Stimulated activated CD4-positive, alpha-beta T cell treated with anti-CD3 and anti-CD28 coated beads, Interleukin-12 subunit alpha, Interleukin-12 subunit beta, amount 100 ng/mL, for 4 hours (primary cell): ENCODE measurements at regions not wholly inside any gene's neighbourhood (a gene's known extent, or its start where the extent isn't known, plus 50 kb on each side); places are given as distances from the start of the nearest gene placed in this dataset.

ENCODE experiments used
- DNase-seq: peaks from one replicate; pipeline ENCODE4 v3.0.0-alpha.2; 2020

DNA sequence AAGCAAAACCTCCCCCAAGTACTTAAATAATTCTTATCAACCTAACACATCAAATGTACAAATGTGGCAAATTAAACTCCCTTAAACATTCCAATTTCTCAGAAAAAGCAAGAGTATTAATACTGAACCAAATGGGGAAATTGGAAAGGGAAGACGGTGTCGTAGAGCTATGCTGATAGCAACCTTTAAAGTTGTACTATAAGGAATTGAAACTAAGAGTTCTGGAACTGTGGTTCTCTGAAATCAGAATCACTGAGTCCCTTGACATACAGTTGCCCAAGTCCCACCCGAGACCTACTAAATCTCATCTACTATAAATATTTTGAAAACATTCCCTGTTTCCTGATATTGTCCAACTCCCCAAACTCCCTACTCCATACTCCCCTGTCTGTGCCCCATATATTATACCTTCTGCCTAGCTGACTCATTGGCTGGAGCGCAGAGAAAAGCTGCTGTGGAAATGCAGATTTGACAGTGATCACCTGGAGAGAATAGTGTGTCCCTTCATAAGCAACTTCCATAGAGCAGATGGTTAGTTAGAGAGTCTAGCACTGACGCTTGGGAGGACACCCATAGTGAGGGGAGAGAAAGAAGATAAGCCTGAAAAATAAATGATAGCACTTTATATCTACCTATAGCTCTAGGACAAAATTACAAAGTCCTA lies 51.4 kb upstream of the ITM2B start:
- no peak for DNase-seq

DNA sequence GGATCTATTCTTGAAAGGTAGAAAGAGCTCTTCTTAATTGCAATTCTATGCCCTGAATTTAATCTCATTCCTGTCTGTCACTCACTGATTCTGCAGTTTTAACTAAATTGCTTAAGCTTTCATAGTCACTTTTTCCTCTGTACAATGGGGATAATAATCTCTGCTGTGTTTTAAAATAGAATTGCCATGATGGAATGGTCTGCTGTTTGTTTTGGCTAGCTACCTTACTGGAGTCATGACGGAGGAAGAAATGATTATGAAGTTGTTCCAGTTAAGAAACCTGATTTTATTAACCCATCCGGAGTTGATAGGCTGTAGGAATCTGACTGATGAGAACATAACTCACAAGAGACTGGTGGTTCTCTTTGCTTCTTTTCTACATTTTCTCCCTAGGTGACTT lies 54.9 kb upstream of the ITM2B start:
- no peak for DNase-seq

- no peak for DNase-seq
Measured at GRCh38 chr13:48176781-48177180, 56.2 kb upstream of the ITM2B start.

- DNase-seq = no peak
Measured at GRCh38 chr13:48175185-48175584, 57.8 kb upstream of the ITM2B start.

DNA sequence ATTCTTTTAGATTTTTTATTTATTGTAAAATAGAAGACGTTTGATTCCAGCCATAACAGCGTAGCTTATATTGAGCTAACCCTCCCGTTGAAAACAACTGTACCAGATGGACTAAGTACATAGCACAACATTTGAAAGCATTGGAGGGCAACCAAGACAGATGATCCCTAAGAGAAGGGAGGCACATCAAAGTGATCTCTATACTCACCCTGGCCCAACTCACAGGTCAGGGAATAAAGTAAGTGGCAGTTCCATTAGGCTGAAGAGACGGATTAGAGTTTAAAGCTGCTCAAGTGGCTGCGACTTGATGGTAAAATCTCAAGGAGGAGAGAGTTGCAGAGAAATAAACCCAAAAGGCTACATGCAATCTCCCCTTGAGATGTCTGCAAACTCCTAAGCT lies 65.1 kb upstream of the ITM2B start:
- DNase-seq = no peak

GRCh38 chr13:48165727-48166126 lies 67.3 kb upstream of the ITM2B start:
- no peak for DNase-seq

GRCh38 chr13:48165063-48165462 lies 67.9 kb upstream of the ITM2B start:
- no peak for DNase-seq

DNA sequence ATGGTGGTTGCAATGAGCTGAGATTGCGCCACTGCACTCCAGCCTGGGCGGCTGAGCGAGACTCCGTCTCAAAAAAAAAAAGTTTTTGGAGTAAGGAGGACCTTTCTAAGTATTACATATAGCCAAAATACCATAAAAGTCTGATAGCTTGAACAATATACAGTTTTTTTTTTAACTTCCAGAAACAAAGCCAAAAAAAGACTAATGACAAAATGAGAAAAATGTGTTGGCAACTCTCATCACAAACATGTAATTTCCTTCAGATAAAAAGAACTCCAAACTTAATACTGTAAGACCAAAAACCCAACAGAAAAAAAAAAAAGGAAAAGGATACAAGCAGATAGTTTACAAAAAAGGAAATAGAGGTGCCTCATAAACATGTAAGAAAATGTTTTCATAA lies 68.2 kb upstream of the MED4 start:
- DNase-seq = no peak

DNA sequence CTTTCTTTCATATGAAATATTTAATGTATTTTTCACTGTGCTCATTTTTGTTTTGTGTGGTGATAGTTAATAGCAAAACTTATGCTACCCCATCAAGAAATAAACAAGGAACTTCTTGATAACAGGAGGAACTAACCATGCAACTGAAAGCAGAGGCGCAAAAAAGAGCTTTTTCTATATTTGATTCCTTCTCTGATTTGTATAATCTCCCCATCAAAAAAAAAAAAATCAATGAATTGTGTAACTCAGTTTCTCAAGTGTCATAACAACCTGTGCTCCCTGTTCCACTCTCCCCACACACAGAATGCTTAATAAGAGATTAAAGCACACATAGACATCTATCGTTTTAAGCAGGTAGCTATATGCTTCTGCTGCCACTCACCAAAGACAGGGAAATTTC lies 67.3 kb upstream of the MED4 start:
- DNase-seq = no peak

DNA sequence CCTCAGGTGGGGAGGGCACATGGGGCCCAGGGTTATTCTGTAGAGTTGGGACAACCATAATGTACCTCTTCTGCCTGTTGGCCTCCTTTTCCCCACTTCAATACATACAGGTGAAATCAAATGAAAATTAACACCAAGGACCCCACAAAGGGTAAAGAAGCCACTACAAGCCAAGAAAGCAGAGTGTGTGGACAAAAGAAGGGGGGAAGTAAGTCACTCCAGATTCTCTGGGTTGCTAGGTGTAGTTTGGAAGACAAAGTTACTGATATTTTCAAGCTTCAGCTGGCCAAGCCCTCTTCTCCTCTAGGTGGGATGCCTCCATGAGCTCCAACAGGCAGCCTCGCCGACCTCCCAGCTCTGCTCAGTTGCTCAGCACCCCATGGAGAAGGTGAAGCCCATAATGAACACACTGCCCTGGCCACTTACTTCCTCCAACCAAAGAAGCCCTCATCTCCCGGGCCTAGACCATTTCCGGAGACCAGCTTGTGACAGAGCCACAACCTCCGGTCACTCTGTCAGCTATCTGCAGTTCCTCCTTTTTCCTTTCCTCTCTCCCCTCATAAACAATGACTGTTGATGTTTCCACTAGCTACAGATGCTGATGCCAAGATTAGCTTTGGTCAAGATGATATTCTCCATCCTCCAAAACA lies 66.8 kb upstream of the MED4 start:
- no peak for DNase-seq

DNA sequence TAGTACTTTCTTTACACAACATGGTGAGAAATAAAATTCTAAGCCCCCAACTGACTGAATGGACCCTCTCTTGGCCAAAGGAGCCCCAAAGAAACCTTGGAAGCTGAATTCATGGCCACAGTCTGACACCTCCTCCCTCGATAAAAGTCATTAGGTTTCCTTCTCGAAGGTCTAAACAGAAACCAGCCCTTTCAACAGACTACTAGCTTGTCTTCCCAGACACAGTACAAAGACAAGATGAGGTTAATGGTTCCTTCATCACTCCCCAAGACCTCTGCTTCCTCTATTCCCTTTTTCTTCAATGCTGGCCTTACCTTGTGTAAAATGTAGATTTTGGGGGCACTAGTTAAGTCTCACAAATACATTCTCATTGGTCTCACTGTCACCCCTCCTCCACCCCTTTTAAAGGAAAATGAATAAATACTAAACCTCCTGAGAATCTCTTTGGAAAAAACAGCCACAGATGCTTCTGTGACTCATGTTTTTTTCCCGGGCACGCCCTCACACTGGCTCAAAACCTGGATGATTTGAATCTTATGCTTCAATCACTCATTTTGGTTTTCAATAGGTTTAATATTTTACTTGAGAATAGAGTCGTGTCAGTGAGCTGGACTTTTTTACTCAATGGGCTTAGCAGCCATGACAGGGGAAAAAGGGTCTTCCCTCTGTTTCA lies 65.8 kb upstream of the MED4 start:
- no peak for DNase-seq

- DNase-seq = no peak
Measured at GRCh38 chr13:48159826-48160225, 64.9 kb upstream of the MED4 start.

GRCh38 chr13:48159401-48159800 lies 64.5 kb upstream of the MED4 start:
- DNase-seq = no peak

- no peak for DNase-seq
Measured at GRCh38 chr13:48158915-48159314, 64.0 kb upstream of the MED4 start.

- DNase-seq = no peak
Measured at GRCh38 chr13:48158290-48158689, 63.4 kb upstream of the MED4 start.

- peak; percentile 53 for DNase-seq
Measured at GRCh38 chr13:48156466-48156865, 61.6 kb upstream of the MED4 start.

DNA sequence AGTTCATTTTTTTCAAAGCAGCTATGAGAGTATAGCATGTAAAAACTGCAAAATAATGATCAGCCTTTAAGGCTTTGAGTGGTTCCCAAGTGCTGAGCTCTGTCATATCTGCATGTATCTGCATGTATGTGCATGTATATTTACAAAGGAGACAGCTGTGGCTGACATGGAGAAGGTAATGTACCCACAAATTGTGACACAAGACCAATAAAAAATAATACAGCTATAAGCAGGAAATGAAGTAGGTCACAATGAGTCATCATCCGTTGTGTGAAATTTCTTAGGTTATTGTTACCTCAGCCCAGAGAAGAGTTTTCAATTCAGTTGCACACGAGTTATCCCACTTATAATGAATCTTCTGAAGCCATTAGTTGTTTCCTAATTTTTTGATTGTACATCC lies 60.9 kb upstream of the MED4 start:
- no peak for DNase-seq

- DNase-seq = no peak
Measured at GRCh38 chr13:48154671-48155070, 59.8 kb upstream of the MED4 start.

- DNase-seq = no peak
Measured at GRCh38 chr13:48153186-48153585, 58.3 kb upstream of the MED4 start.

- no peak for DNase-seq
Measured at GRCh38 chr13:48151363-48152161, 56.7 kb upstream of the MED4 start.

DNA sequence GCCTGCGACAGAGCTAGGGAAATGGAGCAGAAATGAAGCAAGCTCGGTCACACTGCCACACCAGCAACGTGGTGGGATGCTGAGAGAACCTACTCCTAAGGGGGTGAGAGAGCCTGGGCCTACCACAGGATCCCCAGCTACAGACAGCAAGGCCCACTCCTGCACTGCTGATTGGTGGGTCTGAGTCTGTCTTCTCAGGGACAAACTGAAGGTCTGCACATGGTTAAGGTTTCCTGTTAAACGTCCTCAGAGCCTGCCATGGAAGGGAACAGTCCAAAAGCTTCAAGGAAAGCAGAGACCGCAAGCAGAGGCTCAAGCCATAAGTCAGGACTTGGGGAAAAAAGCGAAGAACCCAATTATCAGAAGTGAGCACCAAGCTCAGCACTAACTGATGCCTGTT lies 53.5 kb upstream of the MED4 start:
- DNase-seq = no peak

- no peak for DNase-seq
Measured at GRCh38 chr13:48146636-48147035, 51.7 kb upstream of the MED4 start.

DNA sequence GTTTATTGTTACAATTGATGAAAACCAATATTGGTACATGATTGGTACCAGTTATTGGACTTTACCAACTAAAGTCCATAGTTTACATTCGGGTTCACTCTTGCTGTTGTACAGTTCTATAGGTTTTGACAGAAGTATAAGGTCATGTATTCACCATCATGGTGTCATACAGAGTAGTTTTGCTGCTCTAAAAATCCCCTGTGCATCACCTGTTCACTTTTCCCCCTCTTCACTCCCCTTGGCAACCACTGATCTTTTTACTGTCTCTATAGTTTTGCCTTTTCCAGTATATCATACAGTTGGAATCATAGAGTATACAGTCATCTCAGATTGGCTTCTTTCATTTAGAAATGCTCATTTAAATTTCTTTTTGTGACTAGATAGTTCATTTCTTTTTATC lies 51.2 kb upstream of the MED4 start:
- no peak for DNase-seq
